ENCODE measurements at regions not wholly inside any gene's neighbourhood (a gene's known extent, or its start where the extent isn't known, plus 50 kb on each side); places are given as distances from the start of the nearest gene placed in this dataset.

GRCh38 chr5:34542818-34543217 lies 113.3 kb upstream of the RAI14 start:
- DNase-seq (ENCODE audit: low spot score), result no peak
- TF ChIP-seq, protein P1, sequence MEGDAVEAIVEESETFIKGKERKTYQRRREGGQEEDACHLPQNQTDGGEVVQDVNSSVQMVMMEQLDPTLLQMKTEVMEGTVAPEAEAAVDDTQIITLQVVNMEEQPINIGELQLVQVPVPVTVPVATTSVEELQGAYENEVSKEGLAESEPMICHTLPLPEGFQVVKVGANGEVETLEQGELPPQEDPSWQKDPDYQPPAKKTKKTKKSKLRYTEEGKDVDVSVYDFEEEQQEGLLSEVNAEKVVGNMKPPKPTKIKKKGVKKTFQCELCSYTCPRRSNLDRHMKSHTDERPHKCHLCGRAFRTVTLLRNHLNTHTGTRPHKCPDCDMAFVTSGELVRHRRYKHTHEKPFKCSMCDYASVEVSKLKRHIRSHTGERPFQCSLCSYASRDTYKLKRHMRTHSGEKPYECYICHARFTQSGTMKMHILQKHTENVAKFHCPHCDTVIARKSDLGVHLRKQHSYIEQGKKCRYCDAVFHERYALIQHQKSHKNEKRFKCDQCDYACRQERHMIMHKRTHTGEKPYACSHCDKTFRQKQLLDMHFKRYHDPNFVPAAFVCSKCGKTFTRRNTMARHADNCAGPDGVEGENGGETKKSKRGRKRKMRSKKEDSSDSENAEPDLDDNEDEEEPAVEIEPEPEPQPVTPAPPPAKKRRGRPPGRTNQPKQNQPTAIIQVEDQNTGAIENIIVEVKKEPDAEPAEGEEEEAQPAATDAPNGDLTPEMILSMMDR (IDR thresholded peaks at IDR 0.05; ENCODE audit: extremely low read depth, missing control alignments), result no peak

GRCh38 chr5:34543687-34544086 lies 112.4 kb upstream of the RAI14 start:
- DNase-seq (ENCODE audit: low spot score), result no peak
- TF ChIP-seq, protein P1 (IDR thresholded peaks at IDR 0.05; ENCODE audit: extremely low read depth, missing control alignments), result no peak

GRCh38 chr5:34544403-34544802 lies 111.7 kb upstream of the RAI14 start:
- DNase-seq (ENCODE audit: low spot score), result no peak
- TF ChIP-seq, protein P1 (IDR thresholded peaks at IDR 0.05; ENCODE audit: extremely low read depth, missing control alignments), result no peak

GRCh38 chr5:34545164-34545563 lies 111.0 kb upstream of the RAI14 start:
- TF ChIP-seq, protein P1 (IDR thresholded peaks at IDR 0.05; ENCODE audit: extremely low read depth, missing control alignments), result no peak
- no peak for DNase-seq (ENCODE audit: low spot score)

DNA sequence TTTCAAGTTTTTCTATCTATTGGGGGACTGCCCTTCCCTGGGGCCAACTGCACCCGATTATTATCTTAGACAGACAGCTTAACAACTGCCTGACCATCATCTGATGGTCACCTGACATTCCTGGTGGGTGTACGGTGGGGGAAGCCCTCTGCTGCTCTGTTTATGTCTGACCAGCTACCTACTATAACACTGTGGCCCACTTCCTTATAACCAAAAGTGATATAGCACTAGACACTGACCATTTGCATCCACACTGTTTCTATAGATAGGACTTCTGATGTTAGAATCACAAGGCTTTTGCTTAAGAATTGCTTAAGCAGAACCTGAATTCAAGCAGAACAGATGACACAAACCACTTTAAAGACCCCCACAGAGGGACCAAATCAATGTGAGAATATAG lies 110.5 kb upstream of the RAI14 start:
- TF ChIP-seq, protein P1 (IDR thresholded peaks at IDR 0.05; ENCODE audit: extremely low read depth, missing control alignments), result no peak
- no peak for DNase-seq (ENCODE audit: low spot score)

GRCh38 chr5:34547300-34548085 lies 108.6 kb upstream of the RAI14 start:
- TF ChIP-seq, protein P1 (IDR thresholded peaks at IDR 0.05; ENCODE audit: extremely low read depth, missing control alignments), result no peak
- DNase-seq (ENCODE audit: low spot score), result no peak

DNA sequence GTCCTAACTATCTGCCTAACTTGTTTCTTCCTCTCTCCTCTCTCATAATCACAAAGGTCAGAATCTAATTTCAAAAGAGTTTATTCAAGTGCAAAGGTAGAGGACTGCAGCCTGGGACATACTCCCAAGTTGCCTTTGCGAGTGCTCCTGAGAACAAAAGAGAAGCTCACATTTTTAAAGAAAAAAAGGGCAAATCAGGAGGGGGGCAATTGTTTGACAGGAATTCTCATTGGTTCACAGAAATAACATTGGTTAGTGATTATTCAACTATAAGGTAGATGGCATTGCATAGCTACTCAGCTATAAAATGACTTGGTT lies 108.1 kb upstream of the RAI14 start:
- no peak for DNase-seq (ENCODE audit: low spot score)
- TF ChIP-seq, protein P1 (IDR thresholded peaks at IDR 0.05; ENCODE audit: extremely low read depth, missing control alignments), result no peak

Measured in GM20000 (cell line).